Left ventricle myocardium inferior (tissue), 1 donor: ENCODE measurements at regions not wholly inside any gene's neighbourhood (a gene's known extent, or its start where the extent isn't known, plus 50 kb on each side); places are given as distances from the start of the nearest gene placed in this dataset.
A peak's percentile ranks its signal among the peaks of the same experiment; 100 is the strongest.

ENCODE experiments used
- DNase-seq: peaks from one replicate; pipeline ENCODE4 v3.0.0-alpha.2; 2020
- H3K27ac ChIP-seq: fragments of 200-600 bp; replicated peaks from 2 replicates; pipeline ENCODE4 v1.8.0; 2021
- H3K27me3 ChIP-seq: fragments of 200-600 bp; 2 replicates; pipeline ENCODE4 v1.8.0; 2021; ENCODE audit warnings: low read depth
- H3K36me3 ChIP-seq: fragments of 200-600 bp; 2 replicates; pipeline ENCODE4 v1.8.0; 2021
- H3K4me1 ChIP-seq: fragments of 200-600 bp; 2 replicates; pipeline ENCODE4 v1.8.0; 2021
- H3K4me3 ChIP-seq: fragments of 200-600 bp; 2 replicates; pipeline ENCODE4 v1.8.0; 2021; ENCODE audit warnings: mild to moderate bottlenecking, moderate library complexity
- H3K9me3 ChIP-seq: fragments of 200-600 bp; replicated peaks from 2 replicates; pipeline ENCODE4 v1.8.0; 2021
- CTCF ChIP-seq: fragments of 200-600 bp; IDR thresholded peaks from 2 replicates; pipeline ENCODE4 v1.8.0; 2021; ENCODE audit warnings: antibody characterized with exemption, mild to moderate bottlenecking, borderline replicate concordance
- intact Hi-C: fragments of 100-400 bp; cut with micrococcal nuclease; formaldehyde crosslinking; loops from one replicate; pipeline ENCODE4 v1.11.0; 2022
- donor health status: DM: no; HTN: yes; CAD: no; lungs with severe emphysema.

- no peak for DNase-seq
- no peak overlapping the region for H3K27ac ChIP-seq
- H3K27me3 ChIP-seq, result no peaks in the 10 kb centered on the region
- no peak overlapping the region for H3K4me3 ChIP-seq
- H3K9me3 ChIP-seq, result peaks cover 14% of the 10 kb centered on the region
- TF ChIP-seq CTCF, result no peak
- H3K36me3 ChIP-seq, result no peaks in the 10 kb centered on the region
- intact Hi-C loops, result no loop called here
- peaks cover under 1% of the 10 kb centered on the region for H3K4me1 ChIP-seq
Observed at GRCh38 chr16:9417898-9418297, 326.5 kb downstream of the HAPSTR1 start.

GRCh38 chr16:9419161-9419560, 327.7 kb downstream of the HAPSTR1 start:
- H3K27ac ChIP-seq, result no peak overlapping the region
- H3K36me3 ChIP-seq, result no peaks in the 10 kb centered on the region
- H3K27me3 ChIP-seq, result no peaks in the 10 kb centered on the region
- peaks cover 12% of the 10 kb centered on the region for H3K4me1 ChIP-seq
- no peak for TF ChIP-seq CTCF
- H3K4me3 ChIP-seq, result no peak overlapping the region
- intact Hi-C loops, result no loop called here
- no peak for DNase-seq
- peaks cover 14% of the 10 kb centered on the region for H3K9me3 ChIP-seq

- Histone ChIP-seq H3K9me3 (no peaks in the 10 kb centered on the region), H3K27ac (peak overlapping the region; percentile 55), H3K27me3 (no peaks in the 10 kb centered on the region), H3K4me3 (no peak overlapping the region), H3K4me1 (peaks cover 25% of the 10 kb centered on the region), H3K36me3 (no peaks in the 10 kb centered on the region)
- no peak for DNase-seq
- no peak for TF ChIP-seq CTCF
- intact Hi-C loops, result no loop called here
Observed at GRCh38 chr16:9422762-9423513, 331.5 kb downstream of the HAPSTR1 start.

GRCh38 chr16:9425236-9425635, 333.8 kb downstream of the HAPSTR1 start:
- Histone ChIP-seq H3K4me1 (peaks cover 25% of the 10 kb centered on the region), H3K9me3 (no peaks in the 10 kb centered on the region), H3K27ac (peak overlapping the region; percentile 55)

GRCh38 chr16:9428355-9429005, 337.0 kb downstream of the HAPSTR1 start:
- Histone ChIP-seq H3K27me3 (no peaks in the 10 kb centered on the region), H3K27ac (no peak overlapping the region), H3K4me3 (no peak overlapping the region), H3K9me3 (no peaks in the 10 kb centered on the region), H3K36me3 (no peaks in the 10 kb centered on the region), H3K4me1 (peaks cover 20% of the 10 kb centered on the region)
- DNase-seq, result no peak
- intact Hi-C loops, result no loop called here
- no peak for TF ChIP-seq CTCF

More at GRCh38 chr16:9425236-9425635, 333.8 kb downstream of the HAPSTR1 start:
- no peak overlapping the region for H3K4me3 ChIP-seq
- H3K27me3 ChIP-seq, result no peaks in the 10 kb centered on the region
- no peaks in the 10 kb centered on the region for H3K36me3 ChIP-seq
- DNase-seq, result no peak
- intact Hi-C loops, result no loop called here
- TF ChIP-seq CTCF, result no peak
